SIG-M5 treated with dmso at 0.1 percent for 504 hours (cell line): ENCODE measurements at regions not wholly inside any gene's neighbourhood (a gene's known extent, or its start where the extent isn't known, plus 50 kb on each side); places are given as distances from the start of the nearest gene placed in this dataset.

ENCODE experiments used
- DNase-seq: peaks from one replicate; lab custom pipeline; 2025; ENCODE audit not compliant: unreplicated experiment; lab: John Stamatoyannopoulos, UW

DNA sequence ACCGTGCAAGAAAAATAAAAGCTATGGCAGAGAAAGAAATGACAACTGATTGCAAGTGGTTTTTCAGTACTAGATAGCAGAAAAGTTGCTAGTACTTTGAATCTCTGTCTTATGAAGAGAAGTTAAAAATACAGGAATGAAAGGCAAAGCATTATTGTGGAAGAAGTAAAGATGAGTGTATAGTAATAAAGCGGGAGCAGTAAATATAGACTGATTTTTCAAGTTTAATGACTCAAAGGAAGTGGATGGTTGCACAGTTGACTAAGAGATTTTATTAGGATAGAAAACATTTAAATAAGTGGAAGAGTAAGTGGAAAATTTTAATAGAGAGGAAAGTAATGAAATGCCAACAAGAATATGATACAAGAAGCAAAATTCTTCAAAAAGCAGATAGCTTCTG is 1076.1 kb upstream of the CADM2 start:
- no peak for DNase-seq

DNA sequence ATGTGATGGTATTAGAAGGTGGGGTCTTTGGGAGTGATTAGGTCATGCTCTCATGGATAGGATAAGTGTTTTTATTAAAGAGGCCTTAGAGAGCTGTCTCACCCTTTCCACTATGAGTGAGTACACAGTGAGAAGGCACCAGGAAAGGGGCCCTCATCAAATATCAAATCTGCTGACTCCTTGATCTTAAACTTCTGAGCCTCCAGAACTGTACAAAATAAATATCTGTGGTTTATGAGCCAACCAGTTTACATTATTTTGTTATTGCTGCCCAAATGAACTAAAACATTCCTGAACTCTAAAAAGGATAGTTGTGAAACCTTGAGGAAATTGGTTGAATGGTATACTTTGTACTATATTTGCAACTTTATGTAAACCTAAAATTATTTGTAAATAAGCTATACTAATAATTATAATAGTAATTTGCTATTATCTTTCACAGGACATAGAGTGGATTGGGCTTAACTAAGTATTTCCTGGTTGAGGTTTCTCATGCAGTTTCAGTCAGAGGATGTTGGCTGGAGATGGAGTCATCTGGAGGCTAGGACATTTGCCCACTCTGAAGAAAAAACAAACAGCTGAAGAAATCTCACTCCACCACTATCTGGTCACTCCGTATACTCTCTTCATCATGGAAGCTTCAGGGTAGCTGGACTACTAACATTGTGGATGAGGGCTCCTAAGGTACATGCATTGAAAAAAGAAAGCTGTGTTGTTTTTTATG is 1068.6 kb upstream of the CADM2 start:
- no peak for DNase-seq

DNA sequence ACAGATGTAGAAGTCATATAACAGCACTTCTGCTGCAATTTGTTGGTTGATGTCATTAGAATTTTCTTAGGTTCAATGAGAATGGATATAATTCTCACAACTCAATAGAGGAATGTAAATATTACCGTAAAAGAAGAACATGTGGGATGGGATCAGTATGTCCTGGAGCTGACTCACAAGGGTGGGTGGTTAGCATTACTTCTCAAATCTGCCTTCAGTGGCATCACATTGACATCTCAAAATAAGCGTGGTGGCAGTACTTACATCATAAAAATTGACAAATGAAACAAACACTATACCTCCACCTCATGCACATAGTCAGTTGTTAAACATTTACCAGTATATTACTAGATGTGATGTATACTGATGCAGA is 1068.0 kb upstream of the CADM2 start:
- DNase-seq, result no peak

DNA sequence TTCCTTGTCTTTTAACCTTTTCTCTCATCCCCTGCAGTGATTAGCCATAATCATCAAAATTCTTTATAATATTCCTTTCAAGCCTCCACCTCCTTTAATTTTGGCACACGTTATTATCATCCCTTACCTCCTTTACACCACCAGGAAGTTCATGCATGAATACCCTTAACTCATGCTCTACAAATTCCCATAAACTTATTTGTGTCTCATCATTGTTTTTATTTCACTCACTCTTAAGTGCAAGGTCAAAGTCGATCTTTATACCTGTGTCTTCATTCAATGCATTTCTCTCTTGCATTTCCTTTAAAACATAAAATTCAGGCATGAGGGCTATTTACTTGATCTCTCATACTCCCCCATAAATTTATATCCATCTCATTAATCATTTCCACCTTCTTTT is 1064.6 kb upstream of the CADM2 start:
- DNase-seq, result no peak

DNA sequence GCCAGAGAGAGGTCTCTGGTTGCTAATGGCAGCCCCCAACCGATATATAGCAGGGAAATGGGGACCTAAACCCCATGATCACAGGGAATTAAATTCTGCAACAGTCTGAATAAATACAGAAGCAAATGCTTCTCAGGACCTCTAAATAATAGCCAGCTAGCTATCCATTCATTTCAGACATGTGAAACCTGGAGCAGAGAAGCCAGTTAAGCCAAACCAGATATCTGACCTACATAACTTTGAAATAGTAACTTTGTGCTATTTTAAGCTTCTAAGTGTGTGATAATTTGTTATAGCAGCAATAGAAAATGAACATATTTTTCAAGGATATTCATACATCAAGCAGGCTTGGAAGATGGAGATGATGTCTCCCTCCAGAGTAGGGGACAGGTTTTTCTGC is 1062.9 kb upstream of the CADM2 start:
- DNase-seq, result no peak

DNA sequence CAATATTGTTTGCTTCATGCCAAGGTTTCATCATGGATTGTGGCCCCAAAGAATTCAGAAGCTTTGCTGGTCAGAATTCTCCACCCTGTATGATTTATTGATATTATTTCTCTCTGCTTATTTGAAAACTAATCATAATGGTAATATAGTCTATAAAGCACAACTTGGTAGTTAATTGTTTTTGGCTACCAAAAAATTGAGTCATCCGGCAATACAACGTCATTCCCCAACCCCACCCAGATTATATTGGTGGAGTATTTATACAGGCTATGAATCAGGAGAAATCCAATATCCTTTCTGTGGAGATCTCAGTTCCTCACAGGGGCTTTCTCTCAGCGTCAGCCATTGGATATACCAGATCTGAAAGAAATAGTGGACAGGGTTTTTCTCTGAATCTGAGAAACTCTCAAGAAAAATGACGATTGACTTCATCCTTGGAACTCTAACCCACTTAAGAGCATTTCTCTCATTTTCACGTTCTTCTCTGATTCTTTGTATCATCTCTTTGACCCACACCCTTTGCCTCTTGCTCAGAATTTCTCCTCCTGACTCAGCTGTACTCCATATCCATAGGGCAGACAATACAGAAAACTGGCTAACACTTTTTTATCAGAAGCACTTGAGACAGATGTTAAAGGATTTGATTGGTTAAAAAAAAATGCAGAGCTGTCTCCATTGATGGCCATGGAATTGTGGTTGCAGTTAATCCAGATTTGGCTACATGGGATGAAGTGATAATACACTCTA is 1055.8 kb upstream of the CADM2 start:
- no peak for DNase-seq

DNA sequence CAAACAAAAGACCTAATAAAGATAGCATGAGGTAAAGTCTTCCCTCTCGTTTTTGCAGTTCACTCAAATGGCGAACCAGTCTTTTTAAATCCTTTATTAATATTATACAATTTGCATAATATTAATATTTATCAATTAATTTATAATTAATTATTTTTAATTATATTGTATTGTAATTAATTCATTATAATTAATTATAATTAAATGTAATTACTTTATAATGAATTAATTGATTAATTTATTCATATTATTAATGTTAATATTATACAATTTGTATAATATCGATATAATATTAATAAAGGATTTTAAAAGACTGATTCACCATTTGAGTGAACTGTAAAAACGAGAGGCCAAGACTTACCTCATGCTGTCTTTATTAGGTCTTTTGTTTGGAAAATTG is 1045.4 kb upstream of the CADM2 start:
- no peak for DNase-seq

DNA sequence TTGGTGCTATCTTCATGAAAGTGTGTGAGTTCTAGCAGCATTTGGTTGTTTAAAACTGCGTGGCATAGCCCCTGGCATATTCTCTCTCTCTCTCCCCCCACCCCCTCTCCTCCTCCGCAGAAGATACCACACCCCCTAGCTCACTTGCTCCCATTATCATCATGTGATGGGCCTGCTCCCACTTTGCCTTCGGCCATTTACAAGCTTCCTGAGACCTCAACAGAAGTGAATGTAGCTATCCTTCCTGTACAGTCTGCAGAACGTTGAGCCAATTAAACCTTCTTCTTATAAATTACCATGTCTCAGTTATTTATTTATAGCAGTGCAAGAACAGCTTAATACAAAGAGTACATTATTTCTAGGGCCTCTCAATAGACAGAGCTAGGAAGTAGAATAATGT is 1032.5 kb upstream of the CADM2 start:
- no peak for DNase-seq

DNA sequence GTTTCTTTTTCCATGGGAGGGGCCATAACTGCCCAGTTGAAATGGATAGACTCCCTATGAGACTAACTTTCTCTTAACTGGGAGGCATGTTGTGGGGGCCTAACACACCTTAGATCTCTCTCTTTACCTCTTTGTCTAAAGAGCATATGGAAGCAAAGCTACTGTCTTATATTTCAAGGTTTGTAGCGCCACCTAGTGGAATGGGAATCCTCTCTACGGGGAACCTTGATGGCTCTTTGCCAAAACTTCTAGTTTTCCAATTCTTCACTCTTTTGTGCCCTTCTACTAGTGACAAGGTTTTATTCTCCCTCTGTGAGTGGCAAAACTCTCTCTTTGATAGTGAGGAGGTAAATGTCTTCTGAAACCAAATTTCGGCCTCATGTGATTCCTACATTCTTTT is 1030.4 kb upstream of the CADM2 start:
- DNase-seq, result peak; percentile 8

DNA sequence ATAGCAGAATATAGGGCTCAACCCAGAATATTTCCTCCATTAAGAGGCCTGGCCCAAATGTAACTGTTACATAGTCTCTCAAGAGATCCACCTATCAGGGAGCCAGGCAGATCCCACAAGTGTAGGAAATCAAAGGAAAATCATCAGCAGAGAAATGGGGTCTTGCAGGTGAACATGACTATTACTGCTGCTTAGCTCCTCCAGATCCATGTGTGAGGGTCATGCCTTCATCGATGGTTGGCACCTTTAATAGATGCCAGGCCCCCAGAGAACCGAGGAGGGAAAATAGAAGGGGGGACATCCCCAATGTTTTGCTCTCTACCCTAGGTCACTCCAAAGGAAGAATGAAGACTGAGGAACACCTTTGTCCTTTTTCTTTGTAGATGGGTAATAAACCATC is 1029.9 kb upstream of the CADM2 start:
- DNase-seq, result no peak

DNA sequence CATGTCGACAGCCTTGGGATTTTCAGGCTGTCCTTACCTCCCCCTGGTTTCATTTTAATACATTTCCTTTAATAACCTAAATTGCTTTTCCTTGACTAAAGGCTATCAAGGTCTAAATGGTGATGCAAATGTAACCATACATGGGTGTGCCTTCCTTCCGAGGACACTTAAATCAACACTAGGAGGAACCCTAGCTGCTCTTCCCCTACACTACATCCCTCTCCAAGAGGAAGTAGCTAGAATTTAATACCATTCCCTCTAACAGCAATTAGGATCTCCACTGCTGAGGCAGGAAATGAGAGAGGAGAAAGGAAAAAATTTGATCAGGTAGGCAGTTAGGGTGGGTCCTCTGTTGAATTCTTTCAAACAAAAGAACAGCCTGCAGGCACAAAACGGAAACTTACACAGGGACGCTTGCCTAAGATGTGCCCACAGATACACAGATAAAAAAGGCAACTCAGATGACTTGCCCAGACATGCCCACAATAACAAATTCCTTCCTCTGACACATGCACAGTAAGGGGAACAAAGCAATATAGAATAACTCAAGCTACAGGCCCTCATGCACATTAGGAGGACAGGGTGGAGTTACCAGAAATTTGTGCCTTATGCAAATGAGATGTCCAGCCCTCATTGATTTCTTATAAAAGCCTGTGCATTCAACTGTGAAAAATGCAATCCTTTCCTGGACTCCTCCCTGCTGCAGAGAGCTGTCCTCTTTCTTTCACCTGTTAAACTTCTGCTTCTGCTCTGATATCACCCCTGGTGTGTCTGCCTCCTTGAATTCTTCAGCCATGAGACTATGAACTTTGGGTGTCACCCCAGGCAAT is 1024.4 kb upstream of the CADM2 start:
- peak; percentile 92 for DNase-seq

DNA sequence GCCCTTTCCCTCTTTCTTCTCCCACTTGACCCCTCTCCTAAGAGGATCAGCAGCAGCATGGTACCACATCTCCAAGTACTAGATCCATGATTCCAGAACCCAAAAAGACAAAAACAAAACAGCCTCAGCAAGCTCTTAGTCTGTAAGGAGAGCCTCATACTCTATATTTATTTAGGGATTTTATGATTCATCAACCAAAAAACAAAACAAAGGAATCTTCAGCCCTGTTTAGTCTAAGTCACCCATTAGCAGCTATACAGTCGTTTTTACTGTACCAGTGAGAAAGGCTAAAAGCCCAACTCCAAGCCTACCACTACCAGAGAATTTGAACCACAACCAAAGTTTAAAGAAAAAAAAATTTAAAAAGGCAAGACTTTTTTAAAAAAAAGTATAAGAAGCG is 1020.3 kb upstream of the CADM2 start:
- no peak for DNase-seq

DNA sequence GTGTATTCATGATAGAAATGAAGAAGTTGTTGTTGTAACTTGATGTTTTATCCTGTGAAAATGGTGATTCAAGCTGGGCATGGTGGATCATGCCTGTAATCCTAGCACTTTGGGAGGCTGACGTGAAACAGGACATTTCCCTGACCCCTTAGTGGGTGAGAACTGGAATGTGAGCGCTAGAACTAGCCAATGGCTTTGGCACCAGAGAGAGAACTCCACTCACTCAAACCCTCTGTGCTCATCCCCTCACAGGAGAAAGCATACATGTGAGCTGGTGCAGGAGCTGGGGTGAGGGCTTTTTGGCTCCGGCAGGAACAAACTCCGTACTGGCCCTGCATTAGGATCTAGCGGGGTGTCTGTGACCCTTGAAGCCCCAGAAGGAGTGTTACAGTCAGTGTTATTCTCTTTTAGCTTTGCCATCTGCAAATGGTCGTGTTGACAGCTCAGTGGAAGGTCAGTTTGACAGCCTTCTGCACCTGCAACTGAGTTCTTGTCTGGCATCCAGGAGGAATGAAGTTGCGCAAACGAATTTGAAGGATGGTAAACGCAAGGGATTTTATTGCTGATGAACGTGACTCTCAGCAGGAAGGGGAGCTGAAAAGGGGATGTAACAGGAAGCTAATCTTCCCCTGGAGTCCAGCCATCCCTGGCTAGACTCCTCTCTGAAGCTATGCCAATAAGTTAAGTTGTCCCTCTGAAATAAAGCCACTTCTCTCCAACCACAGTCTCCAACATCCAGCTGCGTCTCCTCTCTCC is 1016.6 kb upstream of the CADM2 start:
- no peak for DNase-seq

DNA sequence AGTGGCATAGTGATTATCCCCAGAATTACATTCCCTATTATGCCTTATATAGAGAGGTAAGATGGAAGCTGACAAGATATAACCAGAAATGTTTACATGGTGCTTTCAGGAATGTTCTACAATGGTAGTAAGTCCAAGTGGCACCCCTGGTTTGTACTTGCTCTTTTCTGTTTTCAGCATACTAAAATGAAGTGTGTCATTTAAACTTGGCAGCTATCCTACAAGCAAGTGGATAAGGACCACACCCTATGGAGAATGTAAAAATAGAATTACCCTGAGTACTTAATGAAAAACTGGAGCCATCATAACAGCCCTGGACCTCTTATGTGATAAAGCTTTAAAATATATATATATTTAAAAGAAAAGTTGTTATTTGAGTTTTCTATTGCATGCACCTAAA is 1012.7 kb upstream of the CADM2 start:
- no peak for DNase-seq

DNA sequence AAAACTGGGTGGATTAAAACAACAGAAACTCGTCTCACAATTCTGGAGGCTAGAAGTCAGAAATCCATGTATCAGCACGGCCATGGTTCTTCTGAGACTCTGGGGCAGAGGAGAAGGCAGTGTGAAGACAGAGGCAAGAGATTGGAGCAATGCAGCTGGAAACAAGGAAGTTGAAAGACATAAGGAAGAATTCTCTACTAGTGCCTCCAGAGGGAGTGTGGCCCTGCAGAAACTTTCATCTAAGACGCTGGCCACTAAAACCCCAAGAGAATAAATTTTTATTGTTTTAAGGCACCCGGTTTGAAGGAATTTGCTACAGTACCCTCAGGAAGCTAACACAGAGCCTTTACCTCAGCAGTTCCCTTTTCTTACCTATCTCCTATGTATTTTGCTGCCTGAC is 1012.2 kb upstream of the CADM2 start:
- peak; percentile 66 for DNase-seq

DNA sequence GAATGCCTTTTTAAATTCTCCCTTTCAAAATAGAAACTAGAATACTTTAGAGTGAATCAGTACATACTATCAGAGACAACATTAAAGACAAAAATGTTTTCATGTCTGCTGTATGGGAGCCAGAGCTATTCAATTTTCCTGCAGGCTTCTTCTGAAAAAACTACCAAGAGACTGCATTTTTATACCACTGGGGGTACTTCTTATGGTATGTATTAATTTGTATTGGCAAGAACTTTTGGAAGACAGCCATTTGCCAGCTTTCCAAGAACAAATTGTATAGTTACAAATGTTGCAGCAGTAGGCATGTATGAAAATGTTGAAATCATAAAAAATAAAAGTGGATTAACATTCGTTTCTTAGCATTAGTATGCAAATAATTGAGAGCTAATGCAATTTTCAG is 1010.0 kb upstream of the CADM2 start:
- no peak for DNase-seq

DNA sequence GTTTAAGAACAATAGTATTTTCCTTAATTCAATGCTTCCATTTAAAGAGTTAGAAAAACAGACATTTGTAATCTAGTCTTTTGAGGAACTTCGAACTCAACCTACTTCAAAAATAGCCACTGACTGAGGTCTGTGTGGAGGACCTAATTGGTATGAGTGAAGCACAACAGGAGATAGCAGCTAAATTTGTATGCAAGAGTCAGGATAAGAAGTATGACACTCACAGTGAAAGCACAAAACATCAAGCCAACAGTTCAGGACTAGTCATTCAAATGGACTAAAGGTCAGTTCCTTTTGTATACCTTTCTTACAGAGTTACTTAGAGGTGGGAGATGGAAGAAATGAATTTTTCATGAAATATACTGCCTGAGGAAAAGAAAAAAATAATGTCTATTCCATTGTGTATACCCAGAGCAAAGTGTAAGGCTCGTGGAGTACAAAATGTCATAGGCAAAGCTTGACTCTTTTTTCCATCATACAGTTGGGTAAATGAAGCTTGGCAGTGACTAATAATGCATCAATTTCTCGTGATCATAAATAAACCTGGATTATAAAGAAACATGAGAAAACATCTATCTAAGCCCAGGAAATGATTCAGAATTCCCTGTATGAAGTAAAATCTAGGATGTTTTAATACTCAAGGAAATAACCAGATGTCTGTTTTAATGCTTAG is 1005.2 kb upstream of the CADM2 start:
- peak; percentile 32 for DNase-seq

DNA sequence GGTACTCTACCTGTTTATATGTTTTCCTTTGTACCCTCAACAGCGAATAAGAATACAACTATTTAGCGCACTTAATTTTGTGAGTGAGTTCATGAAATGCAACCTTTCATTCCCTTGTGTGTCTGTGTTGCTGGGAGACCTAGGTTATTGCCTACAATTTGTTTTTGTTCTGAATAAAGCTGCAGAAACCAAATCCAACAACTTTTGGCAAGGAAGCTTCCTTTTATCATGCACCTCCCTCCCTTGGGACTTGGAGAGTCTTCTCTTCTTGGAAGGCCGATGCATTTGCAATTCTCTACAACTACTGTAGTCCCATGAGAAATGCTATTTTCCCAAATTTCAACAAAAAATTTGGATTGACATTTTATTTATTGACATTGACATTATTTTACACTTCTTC is 1002.4 kb upstream of the CADM2 start:
- no peak for DNase-seq

DNA sequence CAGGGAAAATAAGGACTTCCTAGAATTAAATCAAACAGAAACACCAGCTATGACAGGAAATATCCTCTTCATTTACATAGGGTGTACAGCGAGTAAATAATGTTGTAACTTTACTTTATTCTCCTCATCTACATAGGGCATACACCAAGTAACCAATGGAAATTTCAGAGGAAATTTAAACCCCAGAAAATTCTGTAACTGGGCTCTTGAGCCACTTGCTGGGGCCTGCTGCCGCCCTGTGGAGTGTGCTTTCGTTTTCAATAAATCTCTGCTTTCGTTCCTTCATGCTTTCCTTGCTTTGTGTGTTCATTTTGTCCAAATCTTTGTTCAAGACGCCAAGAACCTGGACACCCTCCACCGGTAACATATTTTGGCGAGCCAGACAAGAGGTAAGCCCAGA is 990.4 kb upstream of the CADM2 start:
- DNase-seq, result no peak

DNA sequence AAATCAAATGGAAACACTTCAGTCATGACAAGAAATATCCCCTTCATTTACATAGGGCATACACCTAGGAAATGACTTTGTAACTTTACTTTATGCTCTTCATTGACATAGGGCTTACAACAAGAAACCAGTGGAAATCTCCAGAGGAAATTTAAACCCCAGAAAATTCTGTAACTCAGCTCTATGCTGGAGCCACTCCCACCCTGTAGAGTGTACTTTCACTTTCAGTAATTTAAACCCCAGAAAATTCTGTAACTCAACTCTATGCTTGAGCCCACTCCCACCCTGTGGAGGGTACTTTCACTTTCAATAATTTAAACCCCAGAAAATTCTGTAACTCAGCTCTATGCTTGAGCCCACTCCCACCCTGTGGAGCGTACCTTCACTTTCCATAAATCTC is 987.1 kb upstream of the CADM2 start:
- no peak for DNase-seq

DNA sequence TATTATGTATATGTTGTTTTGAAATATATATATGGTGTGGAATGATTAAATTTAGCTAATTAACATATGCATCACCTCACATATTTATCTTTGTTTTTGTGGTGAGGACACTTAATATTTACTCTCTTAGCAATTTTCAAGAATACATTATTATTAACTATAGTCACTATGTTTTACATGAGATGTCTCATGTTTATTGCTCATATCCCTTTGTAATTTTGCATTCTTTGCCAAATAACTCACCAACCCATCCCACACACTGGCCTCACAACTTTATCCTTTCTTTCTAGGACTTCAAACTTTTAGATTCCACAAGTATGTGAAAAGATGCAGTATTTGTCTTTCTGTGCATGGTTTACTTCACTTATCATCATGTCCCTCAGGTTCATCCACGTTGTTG is 950.2 kb upstream of the CADM2 start:
- no peak for DNase-seq
